ENCODE measurements at regions not wholly inside any gene's neighbourhood (a gene's known extent, or its start where the extent isn't known, plus 50 kb on each side); places are given as distances from the start of the nearest gene placed in this dataset.
"Not testable (repeated sequence)": the region's sequence is repeated elsewhere in the genome, so short reads cannot be mapped to it uniquely, and the experiment has no call there.

DNA sequence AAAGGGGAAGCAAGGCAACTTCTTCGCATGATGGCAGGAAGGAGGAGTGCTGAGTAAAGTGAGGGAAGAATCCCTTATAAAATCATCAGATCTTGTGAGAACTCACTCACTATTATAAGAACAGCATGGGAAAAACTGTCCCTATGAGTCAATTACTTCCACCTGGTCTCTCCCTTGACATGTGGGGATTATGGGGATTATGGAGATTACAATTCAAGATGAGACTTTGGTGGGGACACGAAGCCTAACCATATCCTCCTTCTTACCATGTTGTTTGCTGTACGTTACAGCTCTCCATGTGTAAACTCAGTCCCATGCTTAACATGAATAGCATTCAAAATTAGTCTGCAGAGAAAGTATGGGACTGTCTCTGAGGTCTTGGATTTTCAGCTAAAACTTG, 1096.8 kb upstream of the ACVR2A start:
- DNase-seq (ENCODE audit: low spot score), result no peak

DNA sequence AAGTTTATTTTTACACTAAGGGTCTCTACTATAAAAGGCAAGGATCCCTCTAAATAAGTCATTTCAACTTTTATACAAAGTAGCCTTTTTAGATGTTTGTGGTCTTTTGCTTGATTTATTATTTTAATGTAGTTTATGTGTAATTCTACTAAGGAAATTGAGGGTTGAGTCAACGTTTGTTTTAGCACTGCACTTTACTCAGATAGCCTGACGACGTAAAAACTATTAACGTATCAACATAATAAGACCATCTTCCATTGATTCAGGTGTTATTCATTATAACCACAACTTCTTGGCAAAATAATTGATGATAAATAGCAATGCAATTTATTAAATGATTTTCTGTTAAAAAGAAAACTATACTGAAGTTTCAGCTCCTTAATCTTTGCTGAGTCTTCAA, 1103.6 kb upstream of the ACVR2A start:
- DNase-seq (ENCODE audit: low spot score), result no peak

DNA sequence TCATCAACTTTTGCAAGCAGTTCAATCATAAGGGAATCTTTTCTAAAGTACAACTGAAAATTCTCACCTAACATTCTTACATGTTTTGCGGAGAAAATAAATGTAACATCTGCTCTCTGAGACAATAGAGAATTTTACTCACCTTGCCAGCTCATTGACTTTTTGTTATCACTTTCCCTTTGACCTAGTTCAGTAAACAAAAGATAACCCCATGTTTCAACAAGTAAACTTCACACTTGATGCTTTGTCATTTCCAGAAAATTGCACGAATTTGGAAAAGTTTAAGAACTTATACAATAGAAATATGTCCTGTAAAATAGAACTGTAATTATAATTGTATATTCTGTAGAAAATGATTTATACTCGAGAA, 1110.0 kb upstream of the ACVR2A start:
- no peak for DNase-seq (ENCODE audit: low spot score)

DNA sequence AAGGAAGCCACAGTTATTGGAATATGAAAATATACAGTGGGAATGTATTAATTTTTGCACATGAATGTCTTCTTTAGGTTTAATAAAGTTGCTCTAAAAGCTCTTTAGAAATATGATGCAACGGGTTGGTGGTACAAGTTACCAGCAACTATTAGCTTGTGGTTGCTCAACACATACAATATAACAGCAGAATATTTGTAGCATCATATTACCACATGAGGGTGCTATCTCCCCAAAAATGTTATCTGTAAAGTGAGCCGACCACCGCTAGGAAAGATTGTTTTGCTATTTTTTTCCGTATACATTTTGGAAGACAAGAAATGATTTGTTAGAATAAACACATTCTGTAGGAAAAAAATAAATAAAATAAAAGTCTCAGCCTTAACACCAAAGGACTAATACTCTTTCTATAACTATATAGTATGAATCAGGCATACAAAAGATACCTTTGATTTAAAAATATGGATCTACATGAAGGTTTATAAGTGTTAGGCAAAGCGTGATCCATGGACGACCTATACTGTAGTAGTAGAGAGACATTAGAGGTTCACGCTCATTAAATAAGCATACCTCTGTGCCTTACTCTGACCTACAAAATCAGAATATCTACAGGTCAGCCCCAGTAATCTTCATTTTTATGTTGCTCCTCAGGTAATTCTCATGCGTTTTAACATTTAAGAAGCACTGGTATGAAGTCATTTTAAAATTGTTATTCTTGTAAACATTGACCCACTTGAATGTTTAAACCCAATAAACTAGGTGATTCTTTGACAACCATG, 1110.6 kb upstream of the ACVR2A start:
- DNase-seq (ENCODE audit: low spot score), result no peak

DNA sequence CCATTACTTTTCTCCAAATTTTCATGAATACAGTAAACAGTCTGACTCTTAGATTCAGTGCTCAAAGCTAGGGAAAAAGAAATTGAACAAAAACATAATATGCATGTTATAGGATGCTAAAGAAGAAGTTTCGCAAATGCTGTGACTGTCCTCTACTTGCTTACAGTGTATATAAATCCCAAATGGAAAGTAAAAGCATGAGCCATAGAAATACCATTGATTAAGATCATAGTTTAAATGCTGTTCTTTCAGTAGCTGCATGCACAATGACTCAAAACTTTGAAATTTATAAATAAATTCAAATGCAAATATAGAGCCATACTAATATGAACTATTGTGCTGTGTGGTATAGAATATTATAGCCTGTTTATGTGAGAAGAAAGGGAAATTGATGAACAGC, 1113.9 kb upstream of the ACVR2A start:
- no peak for DNase-seq (ENCODE audit: low spot score)

DNA sequence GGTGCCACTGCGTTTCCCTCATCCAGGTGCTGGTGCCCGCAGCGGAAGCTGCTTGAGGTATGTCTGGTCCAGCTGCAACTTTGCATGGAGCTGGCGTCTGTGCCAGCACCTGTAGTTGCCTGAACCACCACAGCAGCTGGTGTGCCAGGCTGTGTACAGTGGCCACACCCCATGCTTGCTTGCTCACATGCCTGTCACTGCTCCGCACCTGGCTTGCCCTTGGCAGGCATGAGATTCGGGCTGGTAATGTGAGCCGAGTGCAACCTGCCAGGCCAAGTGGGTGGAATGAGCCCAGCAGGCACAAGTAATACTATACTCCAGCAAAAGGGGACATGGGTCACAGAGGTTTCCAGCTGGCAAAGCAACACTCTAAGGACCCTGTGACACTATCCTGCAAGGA, 1123.3 kb upstream of the ACVR2A start:
- DNase-seq (ENCODE audit: low spot score), result no peak

DNA sequence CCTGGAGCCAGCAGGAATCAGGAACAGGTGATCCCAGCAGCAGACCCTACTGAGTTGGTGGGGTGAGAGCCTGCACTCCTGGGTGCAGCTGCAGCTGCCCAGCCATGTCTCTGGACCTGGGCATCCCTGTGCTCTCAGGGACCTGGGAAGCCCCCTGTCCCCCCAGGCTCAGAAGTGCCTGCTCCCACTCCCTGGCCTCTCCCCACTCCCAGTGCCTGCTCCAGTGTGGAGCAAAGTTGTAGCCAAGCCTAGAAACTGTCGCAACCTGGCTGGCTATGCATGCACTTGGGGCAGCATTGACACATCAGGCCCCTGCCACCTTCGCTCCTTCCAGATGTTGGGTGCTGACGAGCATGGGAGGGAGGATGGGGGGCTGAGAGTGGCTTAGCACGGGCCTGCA, 1124.7 kb upstream of the ACVR2A start:
- DNase-seq (ENCODE audit: low spot score), result no peak

DNA sequence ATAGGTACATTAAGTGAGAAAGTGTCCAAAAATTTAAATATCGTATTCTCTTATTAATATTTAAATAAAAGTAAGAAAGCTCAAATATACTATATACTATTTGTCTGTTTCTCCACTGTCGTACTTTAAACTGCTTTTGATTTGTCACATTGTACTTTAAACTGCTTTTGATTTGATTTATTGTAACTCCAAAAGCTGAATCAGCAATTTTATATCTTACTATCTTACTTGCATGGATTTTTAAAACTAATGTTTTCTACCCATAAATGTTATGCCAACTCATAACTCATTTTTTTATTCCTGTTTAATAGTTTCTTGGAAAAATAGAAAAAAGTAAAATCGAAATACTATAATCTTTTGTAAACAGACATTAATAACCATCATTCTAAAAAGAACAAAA, 1128.2 kb upstream of the ACVR2A start:
- DNase-seq (ENCODE audit: low spot score), result no peak

DNA sequence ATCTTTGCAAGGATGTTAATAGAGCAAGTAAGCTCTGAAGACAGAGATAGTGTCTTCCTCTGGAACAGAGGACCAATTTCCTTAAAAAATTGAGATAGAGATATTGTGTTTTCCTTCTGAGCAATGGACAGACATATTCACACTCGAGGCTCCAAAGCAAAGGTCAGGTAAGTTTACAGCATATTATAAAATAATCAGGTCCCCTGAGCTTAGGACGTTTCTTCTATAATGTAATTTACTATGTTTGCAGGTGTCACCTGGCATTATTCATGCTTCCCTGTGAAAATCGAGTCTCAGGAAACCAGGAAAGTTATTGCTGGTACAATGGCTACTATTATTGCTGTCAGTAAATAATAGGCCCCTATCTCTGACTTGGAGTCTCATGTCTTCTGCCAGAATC, 1135.8 kb upstream of the ACVR2A start:
- DNase-seq (ENCODE audit: low spot score), result no peak

DNA sequence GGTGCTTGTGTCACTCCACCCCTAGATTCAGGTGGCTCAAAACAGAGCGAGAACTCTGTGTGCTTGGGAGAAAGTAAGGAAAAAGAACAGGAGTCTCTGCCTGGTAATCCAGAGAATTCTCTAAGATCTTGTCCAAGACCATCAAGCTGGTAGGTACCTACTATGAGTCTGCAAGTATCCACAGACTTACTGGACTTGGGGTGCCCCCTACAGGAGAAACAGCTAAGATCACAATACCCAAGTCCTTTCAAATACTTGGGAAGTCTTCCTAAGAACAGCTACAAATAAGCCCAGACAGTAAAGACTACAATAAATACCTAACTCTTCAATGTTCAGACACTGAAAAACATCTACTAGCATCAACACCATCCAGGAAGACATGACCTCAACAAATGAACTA, 1143.6 kb upstream of the ACVR2A start:
- no peak for DNase-seq (ENCODE audit: low spot score)

DNA sequence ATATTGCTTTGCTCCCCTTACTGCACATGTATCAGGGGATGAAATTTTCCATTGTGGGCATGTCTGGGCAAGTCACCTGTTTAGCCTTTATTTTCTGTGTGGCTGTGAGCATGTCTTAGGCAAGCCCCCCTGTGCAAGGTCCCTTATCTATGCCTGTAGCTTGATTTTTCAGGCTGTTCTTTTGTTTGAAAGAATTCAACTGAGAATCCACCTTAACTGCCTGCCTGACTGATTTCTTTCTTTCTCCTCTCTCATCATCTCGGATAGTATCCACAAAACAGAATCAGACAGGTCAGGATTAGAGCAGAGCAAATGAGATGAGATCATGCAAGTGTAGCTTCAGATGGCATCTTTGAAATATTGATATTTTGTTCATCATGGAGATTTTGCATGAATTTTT, 1147.5 kb upstream of the ACVR2A start:
- no peak for DNase-seq (ENCODE audit: low spot score)

DNA sequence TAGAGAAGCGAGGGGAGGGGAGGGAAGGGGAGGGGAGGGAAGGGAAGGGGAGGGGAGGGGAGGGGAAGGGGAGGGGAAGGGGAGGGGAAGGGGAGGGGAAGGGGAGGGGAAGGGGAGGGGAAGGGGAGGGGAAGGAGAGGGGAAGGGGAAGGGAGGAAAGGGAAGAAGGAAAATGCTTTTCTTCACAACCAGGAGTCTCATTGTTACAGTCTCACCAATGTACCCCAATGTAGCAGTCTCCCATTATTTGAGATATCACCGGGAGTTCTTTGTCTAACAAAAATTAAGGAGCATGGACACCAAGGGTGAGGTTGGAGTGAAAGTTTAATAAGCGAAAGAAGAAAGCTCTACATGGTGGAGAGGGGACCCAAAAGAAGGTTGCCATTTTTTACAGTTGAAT, 1148.0 kb upstream of the ACVR2A start:
- not testable (repeated sequence) for DNase-seq (ENCODE audit: low spot score)

DNA sequence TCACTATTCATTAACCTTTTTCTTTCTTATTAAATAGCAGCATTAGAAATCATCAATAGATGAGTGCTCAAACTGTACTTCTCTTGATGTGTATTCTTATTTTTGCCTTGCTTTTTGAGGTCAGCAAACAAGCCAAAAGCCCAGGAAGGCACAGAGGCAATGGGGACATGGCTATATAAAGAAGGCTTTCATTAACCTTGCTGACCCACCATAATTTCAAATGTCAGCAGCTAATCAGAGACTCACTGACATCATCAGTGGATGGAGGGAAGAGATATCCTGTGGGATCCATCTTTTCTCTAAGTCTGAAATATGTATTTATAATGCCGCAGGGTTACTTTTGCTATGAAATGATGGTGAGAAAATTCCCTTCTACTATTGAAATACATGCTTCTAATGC, 1162.8 kb upstream of the ACVR2A start:
- no peak for DNase-seq (ENCODE audit: low spot score)

DNA sequence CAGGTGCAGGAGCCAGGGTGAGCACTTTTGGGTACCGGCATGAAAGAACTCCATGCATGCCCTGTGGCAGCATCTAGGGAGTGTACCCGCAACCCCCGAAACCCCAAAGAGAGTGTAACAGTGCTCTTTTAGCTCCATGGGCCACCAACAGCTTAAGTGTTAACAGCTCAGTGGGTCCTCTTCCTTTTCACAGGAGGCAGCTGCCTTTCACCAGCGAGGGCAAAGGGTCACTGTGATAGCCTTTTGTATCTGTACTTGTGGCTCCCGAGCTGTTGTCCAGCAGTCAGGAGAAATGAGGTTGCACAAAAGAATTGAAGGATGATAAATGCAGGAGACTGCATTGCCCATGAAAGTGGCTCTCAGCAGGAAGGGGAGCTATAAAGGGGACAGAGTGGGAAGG, 1166.3 kb upstream of the ACVR2A start:
- DNase-seq (ENCODE audit: low spot score), result no peak

DNA sequence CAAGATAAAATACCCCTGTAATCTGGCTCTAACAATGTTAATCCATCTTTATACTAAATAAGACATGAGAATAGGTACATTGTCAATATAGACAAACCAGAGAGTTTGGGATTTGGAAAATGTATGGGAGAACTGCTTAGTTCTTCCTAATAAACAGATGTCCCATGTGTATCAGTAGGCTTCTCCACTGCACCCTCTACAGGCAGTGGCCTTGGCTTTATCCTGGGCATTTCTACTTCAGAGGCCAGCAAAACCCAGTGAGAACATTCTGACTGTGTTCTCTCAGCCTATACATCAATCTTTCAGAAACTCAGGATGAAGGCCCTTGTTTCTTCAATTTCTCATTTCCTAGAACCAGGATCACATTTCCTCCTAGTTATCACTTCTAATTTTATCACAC, 1167.5 kb upstream of the ACVR2A start:
- DNase-seq (ENCODE audit: low spot score), result no peak

DNA sequence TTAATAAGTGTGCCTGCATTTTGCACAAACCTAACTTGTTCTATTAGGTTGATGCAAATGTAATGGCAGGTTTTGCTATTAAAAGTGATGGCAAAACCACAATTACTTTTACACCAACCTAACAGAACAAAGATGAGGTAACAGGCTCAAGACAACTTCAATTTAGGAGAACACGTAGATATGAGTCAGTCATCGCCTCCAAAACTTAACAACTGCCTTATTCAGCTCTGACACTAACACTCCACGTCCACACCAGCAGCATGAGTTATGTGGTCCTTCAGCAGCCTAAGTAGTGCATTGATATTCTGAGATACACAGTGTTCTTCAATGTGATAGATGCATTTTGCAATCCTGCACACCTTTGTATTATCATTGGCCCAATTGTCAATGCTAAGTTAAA, 1175.1 kb upstream of the ACVR2A start:
- DNase-seq (ENCODE audit: low spot score), result no peak

DNA sequence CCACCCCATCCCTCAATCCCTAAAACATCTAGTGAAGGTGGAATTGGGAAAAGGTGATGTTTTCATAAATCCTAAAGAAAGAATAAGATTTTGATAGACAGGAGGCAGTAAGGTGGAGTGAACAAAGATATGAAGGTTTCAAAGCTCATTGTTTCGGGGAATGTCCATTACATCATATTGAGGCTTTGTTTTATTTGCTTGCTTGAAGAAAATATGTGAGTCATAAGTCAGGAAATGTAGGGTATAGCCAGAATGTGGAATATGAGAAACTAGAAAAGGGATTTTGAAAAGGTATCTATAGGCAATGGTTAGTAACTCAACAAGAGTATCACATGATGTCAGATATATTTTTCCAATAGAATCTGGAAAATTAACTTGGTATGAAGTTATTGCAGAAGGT, 1178.5 kb upstream of the ACVR2A start:
- DNase-seq (ENCODE audit: low spot score), result no peak

DNA sequence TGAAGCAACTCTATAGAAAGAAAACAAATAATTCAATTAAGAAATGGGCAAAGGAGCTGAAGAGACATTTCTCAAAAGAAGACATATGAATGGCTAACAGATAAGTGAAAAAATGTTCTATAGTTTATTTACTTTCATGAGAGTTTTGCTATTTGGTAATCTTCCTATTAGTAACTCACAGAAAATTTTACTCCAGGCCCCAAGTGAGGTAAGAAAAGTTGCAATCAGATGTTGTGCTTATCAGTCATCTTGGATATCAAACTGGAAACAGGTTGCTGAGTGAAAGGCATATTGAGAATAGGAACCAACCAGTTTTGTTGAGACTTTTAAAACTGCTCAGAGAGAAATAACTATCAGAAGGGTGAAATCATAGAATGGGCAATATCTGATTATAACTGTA, 1179.0 kb upstream of the ACVR2A start:
- DNase-seq (ENCODE audit: low spot score), result no peak

DNA sequence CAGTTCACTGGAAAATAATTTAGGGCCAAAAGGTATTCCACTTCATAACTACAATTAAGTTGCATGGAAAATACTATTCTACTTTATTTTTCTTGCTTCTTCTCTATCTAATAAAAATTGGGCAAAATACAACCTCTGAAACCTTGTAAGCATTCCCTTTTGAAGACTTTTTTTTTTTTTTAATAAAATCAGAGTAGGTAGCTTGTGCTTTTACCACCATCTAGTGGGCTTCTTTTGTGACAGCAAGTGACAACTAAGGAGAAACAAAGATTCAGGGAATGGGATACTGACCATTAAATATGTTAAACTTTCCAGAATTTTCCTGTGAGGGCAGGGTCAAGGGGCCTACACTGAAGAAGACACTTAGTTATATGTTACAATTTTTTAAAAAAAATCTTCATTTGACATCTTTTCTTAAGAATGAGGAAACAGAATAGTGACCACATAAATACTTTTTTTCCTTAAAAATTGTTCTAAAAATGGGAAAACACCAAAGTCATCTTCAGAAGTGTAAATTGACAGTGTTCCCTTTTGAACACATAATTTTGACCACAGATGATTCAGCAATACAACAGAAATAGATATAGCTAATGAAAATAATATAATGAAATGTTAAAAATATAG, 1183.2 kb upstream of the ACVR2A start:
- DNase-seq (ENCODE audit: low spot score), result no peak

DNA sequence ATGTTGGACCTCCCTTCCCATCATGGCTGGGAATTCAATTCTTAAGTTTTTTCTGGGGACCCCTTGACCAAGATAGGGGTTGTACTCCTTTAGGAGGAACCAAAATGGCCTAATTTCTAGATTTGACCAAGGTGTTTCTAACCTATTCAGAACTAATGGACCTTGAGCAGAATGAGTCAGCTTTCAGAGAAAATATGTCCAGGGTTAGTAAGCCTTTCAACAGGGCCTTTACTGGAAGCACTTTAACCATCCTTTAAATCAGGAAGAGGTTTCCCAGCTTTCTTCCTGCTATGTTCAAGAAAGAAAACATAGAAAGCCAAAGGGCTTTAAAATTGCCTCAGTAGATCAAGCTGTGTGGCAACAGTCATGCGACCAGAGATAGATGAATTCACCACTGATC, 1184.9 kb upstream of the ACVR2A start:
- DNase-seq (ENCODE audit: low spot score), result no peak

DNA sequence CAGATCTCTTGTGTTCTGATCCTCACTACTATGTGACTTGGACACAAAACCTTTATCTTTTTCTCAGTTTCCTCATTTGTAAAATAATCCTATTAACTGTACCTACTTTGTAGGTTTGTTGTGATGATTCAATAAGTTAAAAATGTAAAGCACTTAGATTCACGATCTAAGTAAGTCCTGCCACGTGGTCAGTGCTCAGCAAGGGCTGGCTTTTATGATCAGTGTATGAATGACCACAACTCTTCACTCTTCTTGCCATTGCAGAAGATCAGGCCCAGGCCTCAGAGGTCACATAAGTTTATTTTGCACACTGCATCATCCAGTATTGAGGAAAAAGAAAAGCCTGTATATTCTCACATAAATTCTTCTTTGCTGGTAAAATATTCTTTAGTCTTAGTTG, 1192.5 kb upstream of the ACVR2A start:
- DNase-seq (ENCODE audit: low spot score), result no peak

DNA sequence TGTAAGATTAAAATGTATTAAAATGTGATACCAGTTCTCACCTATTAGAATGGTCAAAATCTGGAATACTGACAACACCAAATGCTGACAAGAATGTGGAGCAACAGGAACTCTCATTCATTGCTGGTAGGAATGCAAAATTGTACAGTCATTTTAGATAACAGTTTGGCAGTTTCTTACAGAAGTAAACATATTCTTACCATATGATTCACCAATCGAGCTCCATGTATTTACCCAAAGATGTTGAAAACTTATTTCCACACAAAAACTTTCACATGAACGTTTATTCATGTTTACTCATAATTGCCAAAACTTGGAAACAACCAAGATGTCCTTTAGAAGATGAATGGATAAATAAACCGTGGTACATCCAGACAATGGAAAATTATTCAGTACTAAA, 1193.5 kb upstream of the ACVR2A start:
- DNase-seq (ENCODE audit: low spot score), result no peak

DNA sequence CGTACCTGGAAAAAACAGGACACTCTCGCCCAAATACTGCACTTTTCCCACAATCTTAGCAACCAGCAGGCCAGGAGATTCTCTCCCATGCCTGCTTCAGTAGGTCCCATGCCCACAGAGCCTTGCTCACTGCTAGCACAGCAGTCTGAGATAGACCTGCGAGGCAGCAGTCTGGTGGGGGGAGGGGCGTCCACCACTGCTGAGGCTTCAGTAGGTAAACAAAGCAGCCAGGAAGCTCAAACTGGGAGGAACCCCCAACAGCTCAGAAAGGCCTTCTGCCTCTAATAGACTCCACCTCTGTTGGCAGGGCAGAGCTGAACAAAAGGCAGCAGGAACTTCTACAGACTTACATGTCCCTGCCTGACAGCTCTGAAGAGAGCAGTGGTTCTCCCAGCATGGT, 1202.8 kb upstream of the ACVR2A start:
- no peak for DNase-seq (ENCODE audit: low spot score)

Measured in mesenteric fat pad (tissue), 1 donor.